Mesenchymal stem cell (in vitro differentiated cells and primary cell): ENCODE measurements at regions not wholly inside any gene's neighbourhood (a gene's known extent, or its start where the extent isn't known, plus 50 kb on each side); places are given as distances from the start of the nearest gene placed in this dataset.
A peak's percentile ranks its signal among the peaks of the same experiment; 100 is the strongest.

Source experiments
- DNase-seq: peaks from one replicate; pipeline ENCODE4 v3.0.0-alpha.2; 2013
- H2AFZ ChIP-seq: one replicate; pipeline ENCODE4 v1.6.1; 2013; ENCODE audit warnings: low read depth, mild to moderate bottlenecking, control low read depth, inconsistent platforms, low read length, moderate library complexity
- H2AK5ac ChIP-seq: 2 replicates; pipeline ENCODE4 v1.6.1; 2013; ENCODE audit warnings: low read length, moderate library complexity, mild to moderate bottlenecking, inconsistent platforms; ENCODE audit not compliant: severe bottlenecking
- H2BK120ac ChIP-seq: one replicate; pipeline ENCODE4 v1.6.1; 2013; ENCODE audit warnings: low read depth, mild to moderate bottlenecking, inconsistent platforms, low read length, moderate library complexity
- H2BK12ac ChIP-seq, 2 experiments: one replicate each; pipeline ENCODE4 v1.6.1; 2013; ENCODE audit warnings: inconsistent platforms in 2 of 2, low read length in 2 of 2, mild to moderate bottlenecking in 2 of 2, moderate library complexity in 2 of 2, control low read depth in 1 of 2
- H2BK15ac ChIP-seq: one replicate; pipeline ENCODE4 v1.6.1; 2013; ENCODE audit warnings: mild to moderate bottlenecking, low read depth, inconsistent platforms; ENCODE audit not compliant: poor library complexity, severe bottlenecking
- H2BK5ac ChIP-seq: 2 replicates; pipeline ENCODE4 v1.6.1; 2013; ENCODE audit warnings: low read depth, mild to moderate bottlenecking, low read length, control low read depth, inconsistent platforms; ENCODE audit not compliant: poor library complexity, severe bottlenecking
- H3K14ac ChIP-seq, 2 experiments: one replicate each; pipeline ENCODE4 v1.6.1; 2013; ENCODE audit warnings: inconsistent platforms in 2 of 2, low read length in 2 of 2, control low read depth in 1 of 2, mild to moderate bottlenecking in 1 of 2, moderate library complexity in 1 of 2
- H3K18ac ChIP-seq, 2 experiments: one replicate each; pipeline ENCODE4 v1.6.1; 2013; ENCODE audit warnings: inconsistent platforms in 2 of 2, low read length in 2 of 2, control low read depth in 1 of 2, low read depth in 1 of 2, mild to moderate bottlenecking in 1 of 2
- H3K23ac ChIP-seq, 2 experiments: one replicate each; pipeline ENCODE4 v1.6.1; 2013; ENCODE audit warnings: inconsistent platforms in 2 of 2, low read length in 2 of 2, mild to moderate bottlenecking in 2 of 2, moderate library complexity in 2 of 2, control low read depth in 1 of 2
- H3K27ac ChIP-seq: 2 replicates; pipeline ENCODE4 v1.5.1; 2013; ENCODE audit warnings: mild to moderate bottlenecking, moderate library complexity, low read length, control low read depth, inconsistent platforms; ENCODE audit not compliant: poor library complexity, severe bottlenecking
- H3K27me3 ChIP-seq, 2 experiments: 2 replicates each; pipeline versions ENCODE4 v1.6.1 to v1.7.0; 2013; ENCODE audit warnings: low read length in 2 of 2, mild to moderate bottlenecking in 2 of 2, moderate library complexity in 2 of 2, control low read depth in 1 of 2, inconsistent platforms in 1 of 2; ENCODE audit not compliant: control insufficient read depth in 1 of 2, insufficient read depth in 1 of 2
- H3K36me3 ChIP-seq, 2 experiments: 2 replicates each; pipeline versions ENCODE4 v1.6.1 to v1.7.0; 2013; ENCODE audit warnings: low read length in 2 of 2, control low read depth in 1 of 2, inconsistent platforms in 1 of 2, low read depth in 1 of 2, mild to moderate bottlenecking in 1 of 2; ENCODE audit not compliant: insufficient read depth in 2 of 2, control insufficient read depth in 1 of 2
- H3K4ac ChIP-seq, 2 experiments: one replicate each; pipeline ENCODE4 v1.6.1; 2013; ENCODE audit warnings: inconsistent platforms in 2 of 2, low read length in 2 of 2, mild to moderate bottlenecking in 2 of 2, moderate library complexity in 2 of 2, control low read depth in 1 of 2, low read depth in 1 of 2
- H3K4me1 ChIP-seq: 2 replicates; pipeline ENCODE4 v1.6.1; 2013; ENCODE audit warnings: low read depth, low read length, control low read depth; ENCODE audit not compliant: control insufficient read depth, insufficient read depth
- H3K4me2 ChIP-seq: 2 replicates; pipeline ENCODE4 v1.6.1; 2013; ENCODE audit warnings: low read length, mild to moderate bottlenecking, inconsistent platforms; ENCODE audit not compliant: poor library complexity, severe bottlenecking
- H3K4me3 ChIP-seq, 2 experiments: 2 replicates each; pipeline versions ENCODE4 v1.5.1 to v1.7.0; 2013; ENCODE audit warnings: low read length in 2 of 2, mild to moderate bottlenecking in 2 of 2, control low read depth in 1 of 2, low read depth in 1 of 2; ENCODE audit not compliant: insufficient read depth in 1 of 2
- H3K79me1 ChIP-seq: replicated peaks from 2 replicates; pipeline ENCODE4 v1.6.1; 2013; ENCODE audit warnings: mild to moderate bottlenecking, control low read depth, low read length, inconsistent platforms; ENCODE audit not compliant: poor library complexity, severe bottlenecking
- H3K9ac ChIP-seq: 2 replicates; pipeline ENCODE4 v1.7.0; 2013; ENCODE audit warnings: mild to moderate bottlenecking, low read length, moderate library complexity
- H3K9me3 ChIP-seq: 2 replicates; pipeline ENCODE4 v1.7.0; 2013; ENCODE audit warnings: mild to moderate bottlenecking, low read length; ENCODE audit not compliant: control insufficient read depth
- H4K8ac ChIP-seq: one replicate; pipeline ENCODE4 v1.6.1; 2013; ENCODE audit warnings: inconsistent platforms, mild to moderate bottlenecking, low read length, moderate library complexity
- H4K91ac ChIP-seq: one replicate; pipeline ENCODE4 v1.6.1; 2013; ENCODE audit warnings: mild to moderate bottlenecking, low read length, inconsistent platforms
- WGBS: methylation state at CpG from one replicate; pipeline ENCODE4 v1.1.7; 2013; ENCODE audit warnings: mixed read lengths; 5-methylcytosine and 5-hydroxymethylcytosine counted together

GRCh38 chr16:62404842-62405611 lies 368.8 kb upstream of the CDH8 start:
- Histone ChIP-seq H3K9ac (no peak overlapping the region), H3K4me1 (no peaks in the 10 kb centered on the region), H3K14ac (no peak overlapping the region), H2BK120ac (no peak overlapping the region), H2BK12ac (no peak overlapping the region), H3K9me3 (peaks cover 2% of the 10 kb centered on the region), H3K27me3 (no peaks in the 10 kb centered on the region), H4K8ac (no peak overlapping the region), H3K23ac (no peak overlapping the region), H4K91ac (no peak overlapping the region), H3K4me3 (no peak overlapping the region), H3K4ac (no peak overlapping the region), H3K27ac (no peak overlapping the region), H2BK5ac (no peak overlapping the region), H2AK5ac (no peak overlapping the region), H3K36me3 (no peaks in the 10 kb centered on the region), H3K79me1 (no peaks in the 10 kb centered on the region), H3K4me2 (no peak overlapping the region), H2AFZ (no peak overlapping the region), H3K18ac (no peak overlapping the region), H2BK15ac (no peak overlapping the region)
- no peak for DNase-seq
- 92% methylated on average over 1 of the region's 1 CpG for WGBS

DNA sequence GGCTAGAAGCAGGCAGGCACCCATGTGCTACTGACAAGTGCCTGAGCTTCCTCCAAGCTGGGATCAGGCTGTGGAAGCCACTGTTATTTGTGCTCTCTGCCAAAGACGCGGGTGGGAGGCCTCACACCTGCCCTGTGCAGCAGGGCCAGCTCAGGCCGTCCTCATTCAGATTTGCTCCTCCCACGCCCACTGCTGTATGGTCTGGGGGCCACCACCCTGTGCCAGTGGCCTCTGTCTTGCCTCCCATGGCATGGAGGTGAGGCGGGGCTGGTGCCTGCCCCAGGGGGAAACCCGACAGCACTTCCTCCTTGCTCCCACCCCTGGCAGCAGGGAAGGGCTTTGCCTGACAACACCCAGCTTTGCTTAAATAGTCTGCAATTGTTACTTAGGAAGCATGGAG lies 356.5 kb upstream of the CDH8 start:
- no peak for DNase-seq
- Histone ChIP-seq H4K91ac (peak overlapping the region; percentile 27), H2BK15ac (no peak overlapping the region), H3K4me1 (no peaks in the 10 kb centered on the region), H3K4me2 (no peak overlapping the region), H4K8ac (no peak overlapping the region), H3K27me3 (no peaks in the 10 kb centered on the region), H2BK12ac (no peak overlapping the region), H3K36me3 (no peaks in the 10 kb centered on the region), H3K4me3 (no peak overlapping the region), H3K27ac (no peak overlapping the region), H3K23ac (no peak overlapping the region), H2AK5ac (no peak overlapping the region), H2AFZ (no peak overlapping the region), H3K9me3 (no peaks in the 10 kb centered on the region), H3K18ac (peak overlapping the region in 1 of 2 experiments; percentile 2), H3K79me1 (no peaks in the 10 kb centered on the region), H2BK5ac (no peak overlapping the region), H3K4ac (no peak overlapping the region), H3K14ac (peak overlapping the region in 1 of 2 experiments; percentile 93), H2BK120ac (no peak overlapping the region), H3K9ac (no peak overlapping the region)
- WGBS = 85% methylated on average over 6 of the region's 6 CpGs

- H3K36me3 ChIP-seq = no peaks in the 10 kb centered on the region
- no peak overlapping the region for H3K4ac ChIP-seq
- H2AFZ ChIP-seq = no peak overlapping the region
- H4K8ac ChIP-seq = no peak overlapping the region
- no peaks in the 10 kb centered on the region for H3K4me1 ChIP-seq
- no peak overlapping the region for H3K14ac ChIP-seq
- H2AK5ac ChIP-seq = no peak overlapping the region
- H3K4me2 ChIP-seq = no peak overlapping the region
- H3K27me3 ChIP-seq = no peaks in the 10 kb centered on the region
- H2BK120ac ChIP-seq = no peak overlapping the region
- WGBS = 91% methylated on average over 8 of the region's 8 CpGs
- no peak overlapping the region for H3K27ac ChIP-seq
- H3K9me3 ChIP-seq = no peaks in the 10 kb centered on the region
- no peak overlapping the region for H3K4me3 ChIP-seq
- no peak overlapping the region for H4K91ac ChIP-seq
- no peak for DNase-seq
- no peak overlapping the region for H3K23ac ChIP-seq
- no peak overlapping the region for H2BK5ac ChIP-seq
- no peak overlapping the region for H3K18ac ChIP-seq
- no peak overlapping the region for H2BK12ac ChIP-seq
- no peaks in the 10 kb centered on the region for H3K79me1 ChIP-seq
- no peak overlapping the region for H3K9ac ChIP-seq
- no peak overlapping the region for H2BK15ac ChIP-seq
These were observed 355.7 kb upstream of the CDH8 start for GRCh38 chr16:62391940-62392339.

GRCh38 chr16:62391134-62391533 lies 354.9 kb upstream of the CDH8 start:
- H2BK12ac ChIP-seq = no peak overlapping the region
- no peak overlapping the region for H4K91ac ChIP-seq
- no peak overlapping the region for H3K18ac ChIP-seq
- no peak overlapping the region for H2AFZ ChIP-seq
- no peak overlapping the region for H2AK5ac ChIP-seq
- H2BK5ac ChIP-seq = no peak overlapping the region
- no peaks in the 10 kb centered on the region for H3K36me3 ChIP-seq
- H3K27ac ChIP-seq = no peak overlapping the region
- H3K23ac ChIP-seq = no peak overlapping the region
- DNase-seq = no peak
- H3K79me1 ChIP-seq = no peaks in the 10 kb centered on the region
- H3K4me2 ChIP-seq = no peak overlapping the region
- H4K8ac ChIP-seq = no peak overlapping the region
- no peak overlapping the region for H3K9ac ChIP-seq
- WGBS = no CpG with 5 or more reads among the region's 1 CpG
- no peak overlapping the region for H2BK120ac ChIP-seq
- H3K27me3 ChIP-seq = no peaks in the 10 kb centered on the region
- no peak overlapping the region for H2BK15ac ChIP-seq
- H3K4ac ChIP-seq = no peak overlapping the region
- H3K4me3 ChIP-seq = no peak overlapping the region
- H3K9me3 ChIP-seq = peaks cover 2% of the 10 kb centered on the region
- H3K4me1 ChIP-seq = no peaks in the 10 kb centered on the region
- H3K14ac ChIP-seq = no peak overlapping the region
